ENCODE measurements at regions not wholly inside any gene's neighbourhood (a gene's known extent, or its start where the extent isn't known, plus 50 kb on each side); places are given as distances from the start of the nearest gene placed in this dataset.

DNA sequence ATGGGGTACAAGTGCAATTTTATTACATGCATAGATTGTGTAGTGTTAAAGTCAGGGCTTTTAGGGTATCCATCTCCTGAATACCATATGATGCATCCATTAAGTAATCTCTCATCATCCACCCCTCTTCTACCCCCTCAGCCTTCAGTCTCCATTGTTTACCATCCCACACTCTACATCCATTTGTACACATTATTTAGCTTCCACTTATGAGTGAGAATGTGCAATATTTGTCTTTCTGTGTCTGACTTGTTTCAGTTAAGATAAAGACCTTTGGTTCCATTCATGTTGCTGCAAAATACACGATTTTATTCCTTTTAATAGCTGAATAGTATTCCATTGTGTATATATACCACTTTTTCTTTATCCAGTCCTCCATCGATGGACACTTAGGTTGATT is 222.5 kb upstream of the USP24 start:
- TF ChIP-seq, protein P1, sequence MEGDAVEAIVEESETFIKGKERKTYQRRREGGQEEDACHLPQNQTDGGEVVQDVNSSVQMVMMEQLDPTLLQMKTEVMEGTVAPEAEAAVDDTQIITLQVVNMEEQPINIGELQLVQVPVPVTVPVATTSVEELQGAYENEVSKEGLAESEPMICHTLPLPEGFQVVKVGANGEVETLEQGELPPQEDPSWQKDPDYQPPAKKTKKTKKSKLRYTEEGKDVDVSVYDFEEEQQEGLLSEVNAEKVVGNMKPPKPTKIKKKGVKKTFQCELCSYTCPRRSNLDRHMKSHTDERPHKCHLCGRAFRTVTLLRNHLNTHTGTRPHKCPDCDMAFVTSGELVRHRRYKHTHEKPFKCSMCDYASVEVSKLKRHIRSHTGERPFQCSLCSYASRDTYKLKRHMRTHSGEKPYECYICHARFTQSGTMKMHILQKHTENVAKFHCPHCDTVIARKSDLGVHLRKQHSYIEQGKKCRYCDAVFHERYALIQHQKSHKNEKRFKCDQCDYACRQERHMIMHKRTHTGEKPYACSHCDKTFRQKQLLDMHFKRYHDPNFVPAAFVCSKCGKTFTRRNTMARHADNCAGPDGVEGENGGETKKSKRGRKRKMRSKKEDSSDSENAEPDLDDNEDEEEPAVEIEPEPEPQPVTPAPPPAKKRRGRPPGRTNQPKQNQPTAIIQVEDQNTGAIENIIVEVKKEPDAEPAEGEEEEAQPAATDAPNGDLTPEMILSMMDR (IDR thresholded peaks at IDR 0.05): no peak
- TF ChIP-seq EP300 (IDR thresholded peaks at IDR 0.05): no peak

All from ovary (tissue), 3 donors.